Nephron progenitor cell (in vitro differentiated cells): ENCODE measurements at regions not wholly inside any gene's neighbourhood (a gene's known extent, or its start where the extent isn't known, plus 50 kb on each side); places are given as distances from the start of the nearest gene placed in this dataset.
A peak's percentile ranks its signal among the peaks of the same experiment; 100 is the strongest.

ENCODE experiments used
- DNase-seq: peaks from one replicate; pipeline ENCODE4 v3.0.0; 2021
- H3K27ac Mint-ChIP-seq: 2 replicates; pipeline ENCODE4 v1.8.0; 2021; ENCODE audit warnings: mild to moderate bottlenecking, moderate library complexity, mixed read lengths
- H3K27me3 Mint-ChIP-seq: 2 replicates; pipeline ENCODE4 v1.8.0; 2021; ENCODE audit warnings: mild to moderate bottlenecking, low read depth, mixed read lengths; ENCODE audit not compliant: poor library complexity
- H3K36me3 Mint-ChIP-seq: 2 replicates; pipeline ENCODE4 v1.8.0; 2021; ENCODE audit warnings: low read depth, mixed read lengths
- H3K4me1 Mint-ChIP-seq: 2 replicates; pipeline ENCODE4 v1.8.0; 2021; ENCODE audit warnings: mixed read lengths
- H3K4me3 Mint-ChIP-seq: 2 replicates; pipeline ENCODE4 v1.8.0; 2021; ENCODE audit warnings: mild to moderate bottlenecking, moderate library complexity, mixed read lengths
- H3K9me3 Mint-ChIP-seq: 2 replicates; pipeline ENCODE4 v1.8.0; 2021; ENCODE audit warnings: mild to moderate bottlenecking, moderate library complexity, mixed read lengths
- CTCF ChIP-seq: fragments of 200-600 bp; sonication (generic); IDR thresholded peaks from 2 replicates; pipeline ENCODE4 v1.5.0; 2021; ENCODE audit warnings: antibody characterized with exemption

- Mint-ChIP-seq H3K27me3 (peaks cover 20% of the 10 kb centered on the region), H3K27ac (no peak overlapping the region), H3K4me3 (no peak overlapping the region), H3K9me3 (no peaks in the 10 kb centered on the region), H3K4me1 (peaks cover 22% of the 10 kb centered on the region), H3K36me3 (no peaks in the 10 kb centered on the region)
- DNase-seq, result no peak
- no peak for TF ChIP-seq CTCF
Measured at GRCh38 chr10:43857931-43858315, 209.2 kb upstream of the ZNF32 start.

GRCh38 chr10:43857206-43857930, 208.7 kb upstream of the ZNF32 start:
- H3K36me3 Mint-ChIP-seq, result no peaks in the 10 kb centered on the region
- no peak for DNase-seq
- no peak overlapping the region for H3K4me3 Mint-ChIP-seq
- no peak overlapping the region for H3K27ac Mint-ChIP-seq
- no peaks in the 10 kb centered on the region for H3K9me3 Mint-ChIP-seq
- peaks cover 22% of the 10 kb centered on the region for H3K4me1 Mint-ChIP-seq
- TF ChIP-seq CTCF, result no peak
- peaks cover 20% of the 10 kb centered on the region for H3K27me3 Mint-ChIP-seq

- no peaks in the 10 kb centered on the region for H3K36me3 Mint-ChIP-seq
- DNase-seq, result no peak
- no peaks in the 10 kb centered on the region for H3K9me3 Mint-ChIP-seq
- no peak for TF ChIP-seq CTCF
- peaks cover 26% of the 10 kb centered on the region for H3K4me1 Mint-ChIP-seq
- no peak overlapping the region for H3K27ac Mint-ChIP-seq
- peaks cover 20% of the 10 kb centered on the region for H3K27me3 Mint-ChIP-seq
- no peak overlapping the region for H3K4me3 Mint-ChIP-seq
Measured at GRCh38 chr10:43856299-43856698, 207.6 kb upstream of the ZNF32 start.

GRCh38 chr10:43855667-43856210, 207.1 kb upstream of the ZNF32 start:
- Mint-ChIP-seq H3K27ac (peak overlapping the region; percentile 85), H3K9me3 (no peaks in the 10 kb centered on the region), H3K4me3 (no peak overlapping the region), H3K27me3 (peaks cover 20% of the 10 kb centered on the region), H3K36me3 (no peaks in the 10 kb centered on the region), H3K4me1 (peaks cover 30% of the 10 kb centered on the region)
- no peak for DNase-seq
- TF ChIP-seq CTCF, result no peak

- Mint-ChIP-seq H3K4me3 (no peak overlapping the region), H3K4me1 (peaks cover 31% of the 10 kb centered on the region), H3K36me3 (no peaks in the 10 kb centered on the region), H3K9me3 (no peaks in the 10 kb centered on the region), H3K27ac (no peak overlapping the region), H3K27me3 (peaks cover 14% of the 10 kb centered on the region)
- DNase-seq, result no peak
- TF ChIP-seq CTCF, result no peak
Measured at GRCh38 chr10:43854007-43854406, 205.3 kb upstream of the ZNF32 start.

- Mint-ChIP-seq H3K27ac (no peak overlapping the region), H3K4me1 (peaks cover 31% of the 10 kb centered on the region), H3K9me3 (no peaks in the 10 kb centered on the region)
Measured at GRCh38 chr10:43853369-43853768, 204.7 kb upstream of the ZNF32 start.

More at GRCh38 chr10:43853369-43853768, 204.7 kb upstream of the ZNF32 start:
- Mint-ChIP-seq H3K27me3 (peaks cover 14% of the 10 kb centered on the region), H3K36me3 (no peaks in the 10 kb centered on the region), H3K4me3 (no peak overlapping the region)
- no peak for DNase-seq
- TF ChIP-seq CTCF, result no peak
